ENCODE measurements at regions not wholly inside any gene's neighbourhood (a gene's known extent, or its start where the extent isn't known, plus 50 kb on each side); places are given as distances from the start of the nearest gene placed in this dataset.

DNA sequence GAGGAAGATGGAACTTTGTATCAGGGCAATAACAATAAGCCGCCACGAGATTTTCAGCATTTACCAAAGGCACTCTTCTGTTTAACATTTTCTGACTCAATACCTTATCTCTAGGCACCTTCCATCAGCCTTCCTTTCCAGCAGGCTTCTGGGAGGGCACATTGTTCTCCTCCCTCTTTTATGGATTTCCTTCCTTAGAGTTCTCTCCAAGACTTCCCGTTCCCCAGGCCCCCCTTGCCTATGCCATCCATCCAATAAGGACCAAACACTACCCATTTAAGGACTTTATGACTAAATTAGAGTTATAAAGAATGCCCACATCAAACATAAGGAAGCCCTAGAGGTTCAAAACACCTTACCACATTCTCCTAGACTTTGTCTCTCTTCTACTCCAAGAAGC, 71.0 kb upstream of the ACP3 start:
- TF ChIP-seq EZH2phosphoT487 (IDR thresholded peaks at IDR 0.05): no peak
- no peak for TF ChIP-seq EZH2 (IDR thresholded peaks at IDR 0.05)
- TF ChIP-seq CTCF (IDR thresholded peaks at IDR 0.05): no peak
